ENCODE measurements at regions not wholly inside any gene's neighbourhood (a gene's known extent, or its start where the extent isn't known, plus 50 kb on each side); places are given as distances from the start of the nearest gene placed in this dataset.
"Not testable (repeated sequence)": the region's sequence is repeated elsewhere in the genome, so short reads cannot be mapped to it uniquely, and the experiment has no call there.

- H3K27ac Mint-ChIP-seq = no peak overlapping the region
- no peaks in the 10 kb centered on the region for H3K4me1 Mint-ChIP-seq (ENCODE audit: low read depth)
- no peaks in the 10 kb centered on the region for H3K36me3 Mint-ChIP-seq (ENCODE audit: low read depth)
- no peak for DNase-seq
- H3K27me3 Mint-ChIP-seq (ENCODE audit: insufficient read depth) = peaks cover 2% of the 10 kb centered on the region; the same call in 1 of the 2 replicates
- peaks cover 35% of the 10 kb centered on the region for H3K9me3 Mint-ChIP-seq
- TF ChIP-seq, protein P1, sequence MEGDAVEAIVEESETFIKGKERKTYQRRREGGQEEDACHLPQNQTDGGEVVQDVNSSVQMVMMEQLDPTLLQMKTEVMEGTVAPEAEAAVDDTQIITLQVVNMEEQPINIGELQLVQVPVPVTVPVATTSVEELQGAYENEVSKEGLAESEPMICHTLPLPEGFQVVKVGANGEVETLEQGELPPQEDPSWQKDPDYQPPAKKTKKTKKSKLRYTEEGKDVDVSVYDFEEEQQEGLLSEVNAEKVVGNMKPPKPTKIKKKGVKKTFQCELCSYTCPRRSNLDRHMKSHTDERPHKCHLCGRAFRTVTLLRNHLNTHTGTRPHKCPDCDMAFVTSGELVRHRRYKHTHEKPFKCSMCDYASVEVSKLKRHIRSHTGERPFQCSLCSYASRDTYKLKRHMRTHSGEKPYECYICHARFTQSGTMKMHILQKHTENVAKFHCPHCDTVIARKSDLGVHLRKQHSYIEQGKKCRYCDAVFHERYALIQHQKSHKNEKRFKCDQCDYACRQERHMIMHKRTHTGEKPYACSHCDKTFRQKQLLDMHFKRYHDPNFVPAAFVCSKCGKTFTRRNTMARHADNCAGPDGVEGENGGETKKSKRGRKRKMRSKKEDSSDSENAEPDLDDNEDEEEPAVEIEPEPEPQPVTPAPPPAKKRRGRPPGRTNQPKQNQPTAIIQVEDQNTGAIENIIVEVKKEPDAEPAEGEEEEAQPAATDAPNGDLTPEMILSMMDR (IDR thresholded peaks at IDR 0.05) = peak; percentile 66
- no peak overlapping the region for H3K4me3 Mint-ChIP-seq
These were observed 271.3 kb downstream of the LRATD1 start for GRCh38 chr2:14903709-14904374.

GRCh38 chr2:14904378-14904777, 271.9 kb downstream of the LRATD1 start:
- H3K36me3 Mint-ChIP-seq (ENCODE audit: low read depth) = not testable (repeated sequence)

DNA sequence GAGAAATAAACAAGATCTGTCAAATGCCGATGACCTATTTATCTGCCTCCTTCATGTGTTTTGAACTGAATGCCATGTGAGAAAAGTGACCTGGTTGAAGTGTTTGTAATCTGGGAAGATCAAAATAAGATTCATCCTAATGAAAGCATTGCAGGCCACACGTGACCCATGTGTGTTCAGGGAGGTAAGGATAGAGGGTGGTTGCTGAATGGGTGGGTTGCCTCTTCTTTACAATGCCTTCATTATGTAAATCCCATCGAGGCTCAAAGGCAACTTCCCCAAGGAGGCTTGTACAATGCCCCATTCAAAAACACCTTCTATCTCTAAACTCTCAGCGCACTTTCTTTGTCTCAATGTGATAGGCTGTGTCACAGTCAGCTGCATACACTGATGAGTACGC, 273.1 kb downstream of the LRATD1 start:
- Mint-ChIP-seq H3K36me3 (ENCODE audit: low read depth) (no peaks in the 10 kb centered on the region), H3K27ac (no peak overlapping the region), H3K4me3 (no peak overlapping the region), H3K9me3 (peaks cover 42% of the 10 kb centered on the region), H3K27me3 (ENCODE audit: insufficient read depth) (peaks cover 4% of the 10 kb centered on the region), H3K4me1 (ENCODE audit: low read depth) (no peaks in the 10 kb centered on the region)
- DNase-seq = no peak
- TF ChIP-seq, protein P1 (IDR thresholded peaks at IDR 0.05) = no peak

More at GRCh38 chr2:14904378-14904777, 271.9 kb downstream of the LRATD1 start:
- not testable (repeated sequence) for H3K4me3 Mint-ChIP-seq; H3K27me3 Mint-ChIP-seq (ENCODE audit: insufficient read depth); DNase-seq; H3K27ac Mint-ChIP-seq; H3K4me1 Mint-ChIP-seq (ENCODE audit: low read depth)
- H3K9me3 Mint-ChIP-seq = peaks cover 34% of the 10 kb centered on the region

DNA sequence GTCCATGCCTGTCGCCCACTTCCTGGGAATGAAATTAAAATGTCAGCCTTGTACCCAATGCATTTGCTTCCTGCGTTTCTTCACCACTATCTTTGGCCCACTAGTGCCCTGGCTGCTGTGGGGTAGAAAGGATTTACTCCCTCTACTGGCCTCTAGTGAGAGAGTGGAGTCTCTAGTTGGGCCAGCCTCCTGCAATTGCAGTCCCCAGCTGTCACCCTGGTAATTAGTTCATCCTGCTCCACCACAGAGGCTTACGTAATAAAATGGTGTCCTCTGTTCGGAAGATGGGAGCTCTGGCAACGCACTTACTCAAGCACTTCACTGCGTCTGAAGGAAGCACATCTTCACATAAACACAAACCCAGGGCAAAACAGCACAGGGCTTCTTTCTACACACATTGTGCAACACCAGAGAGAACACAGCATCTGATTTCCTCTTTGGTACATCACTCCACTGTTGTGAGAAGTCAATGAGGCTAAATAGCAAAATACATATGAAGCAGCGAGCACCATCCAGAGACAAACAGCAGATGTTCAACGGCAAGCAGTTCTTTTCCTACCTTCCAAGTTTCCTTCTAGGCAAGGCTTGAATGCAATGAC, 274.6 kb downstream of the LRATD1 start:
- no peaks in the 10 kb centered on the region for H3K36me3 Mint-ChIP-seq (ENCODE audit: low read depth)
- DNase-seq = no peak
- peaks cover 42% of the 10 kb centered on the region for H3K9me3 Mint-ChIP-seq
- no peak overlapping the region for H3K27ac Mint-ChIP-seq
- H3K27me3 Mint-ChIP-seq (ENCODE audit: insufficient read depth) = peaks cover 4% of the 10 kb centered on the region
- H3K4me3 Mint-ChIP-seq = no peak overlapping the region
- TF ChIP-seq, protein P1 (IDR thresholded peaks at IDR 0.05) = no peak
- no peaks in the 10 kb centered on the region for H3K4me1 Mint-ChIP-seq (ENCODE audit: low read depth)

GRCh38 chr2:14909795-14910194, 277.3 kb downstream of the LRATD1 start:
- Mint-ChIP-seq H3K4me3 (no peak overlapping the region), H3K27me3 (ENCODE audit: insufficient read depth) (peaks cover 4% of the 10 kb centered on the region), H3K9me3 (peaks cover 40% of the 10 kb centered on the region), H3K4me1 (ENCODE audit: low read depth) (no peaks in the 10 kb centered on the region), H3K27ac (no peak overlapping the region), H3K36me3 (ENCODE audit: low read depth) (no peaks in the 10 kb centered on the region)
- no peak for DNase-seq
- TF ChIP-seq, protein P1 (IDR thresholded peaks at IDR 0.05) = no peak

GRCh38 chr2:14910654-14911053, 278.1 kb downstream of the LRATD1 start:
- no peak overlapping the region for H3K4me3 Mint-ChIP-seq
- TF ChIP-seq, protein P1 (IDR thresholded peaks at IDR 0.05) = no peak
- H3K4me1 Mint-ChIP-seq (ENCODE audit: low read depth) = no peaks in the 10 kb centered on the region
- H3K27me3 Mint-ChIP-seq (ENCODE audit: insufficient read depth) = peaks cover 2% of the 10 kb centered on the region
- no peak for DNase-seq
- H3K27ac Mint-ChIP-seq = no peak overlapping the region
- H3K9me3 Mint-ChIP-seq = peaks cover 38% of the 10 kb centered on the region
- H3K36me3 Mint-ChIP-seq (ENCODE audit: low read depth) = no peaks in the 10 kb centered on the region

All from HFFc6 (cell line).